Endothelial cell of umbilical vein (primary cell): ENCODE measurements at regions not wholly inside any gene's neighbourhood (a gene's known extent, or its start where the extent isn't known, plus 50 kb on each side); places are given as distances from the start of the nearest gene placed in this dataset.

Source experiments
- BruUV-seq: library from RNA; stranded (reverse); fragments of 400-500 nt; replicated peaks from 2 replicates; lab custom pipeline; 2021; lab: Mats Ljungman, UMichigan
- CTCF ChIA-PET: fragments of 300-600, 350-600 bp; sonication (Branson Sonifier 250); formaldehyde crosslinking; loops from one replicate; lab custom pipeline; 2021; ENCODE audit warnings: antibody characterized with exemption, inconsistent platforms; lab: Charles Lee
- POLR2A ChIA-PET: fragments of 300-600, 350-600 bp; sonication (Branson Sonifier 250); formaldehyde crosslinking; loops from one replicate; lab custom pipeline; 2021; ENCODE audit warnings: antibody characterized with exemption, inconsistent platforms; lab: Charles Lee
- DNase-seq: peaks from one replicate; pipeline ENCODE4 v3.0.0-alpha.2; 2011; ENCODE audit warnings: low read depth, low spot score
- FAIRE-seq: peaks from 2 replicates; lab custom pipeline; 2011; peaks lifted over from hg19 to GRCh38; lab: Jason Lieb, UNC
- H2AFZ ChIP-seq: 2 replicates; pipeline ENCODE4 v1.6.0; 2012; ENCODE audit warnings: low read depth, low read length, control low read depth, inconsistent platforms
- H3K27ac ChIP-seq: 2 replicates; pipeline ENCODE4 v1.5.1; 2011; ENCODE audit warnings: low read depth, mild to moderate bottlenecking, control low read depth, low read length, moderate library complexity; ENCODE audit not compliant: insufficient read depth
- H3K27me3 ChIP-seq, 2 experiments: 2 replicates each; pipeline versions ENCODE4 v1.6.0 to v1.6.1; 2011; ENCODE audit warnings: low read length in 2 of 2, mixed read lengths in 1 of 2; ENCODE audit not compliant: control insufficient read depth in 2 of 2, insufficient read depth in 2 of 2
- H3K36me3 ChIP-seq, 2 experiments: 2 replicates in 1 of 2; 3 replicates in 1 of 2; pipeline ENCODE4 v1.5.1; 2011; ENCODE audit warnings: low read length in 2 of 2, mild to moderate bottlenecking in 1 of 2, moderate library complexity in 1 of 2; ENCODE audit not compliant: control insufficient read depth in 2 of 2, insufficient read depth in 2 of 2; ENCODE audit errors: extremely low read depth in 1 of 2
- H3K4me1 ChIP-seq: 3 replicates; pipeline ENCODE4 v1.5.1; 2011; ENCODE audit warnings: mild to moderate bottlenecking, low read length; ENCODE audit not compliant: control insufficient read depth, insufficient read depth; ENCODE audit errors: extremely low read depth
- H3K4me2 ChIP-seq: 2 replicates; pipeline ENCODE4 v1.6.1; 2011; ENCODE audit warnings: low read length, control low read depth, mixed read lengths; ENCODE audit not compliant: insufficient read depth
- H3K4me3 ChIP-seq, 3 experiments: fragments of 200-600 bp in 1 of 3; sonication (generic), shearing (Covaris generic) in 1 of 3; replicated peaks in 1 of 3; 2 replicates each; pipeline ENCODE4 v1.5.1; 2011 to 2016; ENCODE audit warnings: control low read depth in 3 of 3, low read length in 3 of 3, mild to moderate bottlenecking in 2 of 3, inconsistent platforms in 1 of 3, low read depth in 1 of 3, moderate library complexity in 1 of 3; ENCODE audit not compliant: insufficient read depth in 1 of 3
- H3K79me2 ChIP-seq: 2 replicates; pipeline ENCODE4 v1.6.0; 2012; ENCODE audit warnings: low read length, inconsistent platforms; ENCODE audit not compliant: control insufficient read depth, insufficient read depth
- H3K9ac ChIP-seq: replicated peaks from 2 replicates; pipeline ENCODE3; 2011; ENCODE audit warnings: low read length, control low read depth; ENCODE audit not compliant: insufficient read depth; ENCODE audit errors: extremely low read depth
- H3K9me1 ChIP-seq: replicated peaks from 3 replicates; pipeline ENCODE4 v1.6.0; 2011; ENCODE audit warnings: mild to moderate bottlenecking, low read length; ENCODE audit not compliant: control insufficient read depth, insufficient read depth; ENCODE audit errors: extremely low read depth
- H3K9me3 ChIP-seq: replicated peaks from 2 replicates; pipeline ENCODE4 v1.5.1; 2012; ENCODE audit warnings: low read length, inconsistent platforms; ENCODE audit not compliant: control insufficient read depth, insufficient read depth
- H4K20me1 ChIP-seq: replicated peaks from 2 replicates; pipeline ENCODE3; 2011; ENCODE audit warnings: mild to moderate bottlenecking, low read length; ENCODE audit not compliant: control insufficient read depth, insufficient read depth; ENCODE audit errors: extremely low read depth
- CTCF ChIP-seq, 2 donors: IDR thresholded peaks; 1 replicate in 1 of 2; 2 replicates in 1 of 2; pipeline ENCODE4 v1.5.1; 2011; ENCODE audit warnings: low read length in 2 of 2, mild to moderate bottlenecking in 2 of 2, moderate library complexity in 2 of 2, control low read depth in 1 of 2, inconsistent platforms in 1 of 2, low read depth in 1 of 2; ENCODE audit not compliant: insufficient read depth in 1 of 2; ENCODE audit errors: extremely low read depth in 1 of 2
- EZH2 ChIP-seq: IDR thresholded peaks from 2 replicates; pipeline ENCODE4 v1.6.1; 2012; ENCODE audit warnings: borderline replicate concordance, low read depth, mild to moderate bottlenecking, moderate library complexity, low read length, inconsistent platforms; ENCODE audit not compliant: severe bottlenecking
- FOS ChIP-seq: IDR thresholded peaks from 2 replicates; pipeline ENCODE4 v1.6.1; 2011; ENCODE audit warnings: mild to moderate bottlenecking, low read length, moderate library complexity, borderline replicate concordance; ENCODE audit not compliant: insufficient read depth
- GATA2 ChIP-seq: IDR thresholded peaks from 2 replicates; pipeline ENCODE4 v1.7.0; 2011; ENCODE audit warnings: low read depth, mild to moderate bottlenecking, moderate library complexity, mixed read lengths, low read length; ENCODE audit not compliant: insufficient read length, insufficient read depth
- JUN ChIP-seq: IDR thresholded peaks from 2 replicates; pipeline ENCODE4 v1.6.1; 2011; ENCODE audit warnings: borderline replicate concordance, low read depth; ENCODE audit not compliant: insufficient read length, insufficient read depth
- MAX ChIP-seq: IDR thresholded peaks from 2 replicates; pipeline ENCODE4 v1.6.1; 2011; ENCODE audit not compliant: insufficient read depth, insufficient read length
- MYC ChIP-seq: IDR thresholded peaks from one replicate; pipeline ENCODE4 v1.6.1; 2011; ENCODE audit warnings: mild to moderate bottlenecking, low read depth, low read length
- POLR2A ChIP-seq: IDR thresholded peaks from 2 replicates; pipeline ENCODE4 v1.6.1; 2012; ENCODE audit warnings: low read depth, mild to moderate bottlenecking, control low read depth, low read length
- POLR2AphosphoS5 ChIP-seq: IDR thresholded peaks from 2 replicates; pipeline ENCODE4 v1.6.1; 2012; ENCODE audit warnings: low read depth, mild to moderate bottlenecking, control low read depth, low read length, moderate library complexity; ENCODE audit not compliant: insufficient read depth
- dilution Hi-C: fragments of 300-500 bp; cut with MboI; formaldehyde crosslinking; loops from one replicate; pipeline ENCODE4 v1.15.0; 2019; ENCODE audit warnings: low sequenced_read_pairs; ENCODE audit not compliant: extremely low pct_ligation_motif_present
- intact Hi-C: fragments of 100-400 bp; cut with micrococcal nuclease; formaldehyde crosslinking; loops from one replicate; pipeline ENCODE4 v1.10.0; 2022

DNA sequence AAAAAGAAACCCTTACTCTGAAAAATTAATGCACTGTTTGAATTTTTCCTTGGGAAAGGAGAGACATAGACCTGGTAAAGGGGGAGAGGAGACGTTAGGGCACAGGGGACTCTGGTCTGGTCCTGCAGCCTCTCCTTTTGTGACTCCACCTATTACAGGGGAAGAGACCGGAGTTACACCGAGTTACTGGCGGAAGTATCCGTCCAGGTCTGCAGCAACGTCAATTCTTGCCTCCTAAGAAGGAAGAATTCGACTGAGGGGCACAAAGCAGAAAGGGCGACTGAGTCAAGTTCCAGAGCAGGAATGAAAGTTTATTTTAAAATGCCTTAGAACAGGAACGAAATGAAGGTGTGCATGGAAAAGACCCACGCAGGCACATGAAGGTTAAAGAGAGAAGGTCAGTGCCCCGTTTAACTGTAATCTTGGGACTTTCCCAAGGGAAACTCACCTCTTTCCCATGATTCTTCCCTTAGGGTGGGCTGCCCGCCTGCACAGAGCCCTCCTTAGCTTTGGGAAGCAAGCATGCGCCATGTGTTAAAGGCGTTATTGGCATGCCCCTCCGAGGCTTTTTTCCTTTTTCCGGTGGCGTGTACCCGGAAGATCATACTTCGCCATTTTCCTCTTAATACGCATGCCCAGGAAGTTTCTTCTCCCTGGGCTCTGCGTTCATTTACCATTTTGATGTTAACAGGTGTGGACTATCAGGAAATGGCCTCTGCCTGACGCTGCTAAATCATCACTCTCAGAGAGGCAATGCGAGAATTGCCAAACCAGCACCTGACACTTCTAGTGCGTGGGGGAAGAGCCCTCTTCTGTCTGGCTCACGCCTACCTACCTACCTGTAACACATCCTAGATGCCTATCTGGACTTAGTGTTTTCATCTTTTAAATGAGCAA, 409.6 kb upstream of the PAPPA start:
- H3K4me1 ChIP-seq: no peaks in the 10 kb centered on the region
- no peak for TF ChIP-seq POLR2A
- TF ChIP-seq FOS: no peak
- TF ChIP-seq POLR2AphosphoS5: no peak
- TF ChIP-seq GATA2: no peak
- no peak for TF ChIP-seq CTCF (IDR thresholded peaks at IDR 0.05; ENCODE audit: extremely low read depth in 1 of 2, insufficient read depth in 1 of 2, low read depth in 1 of 2, low read length in 2 of 2)
- no peak for TF ChIP-seq MAX
- TF ChIP-seq MYC: no peak
- no peak for TF ChIP-seq JUN
- TF ChIP-seq EZH2: no peak
- H3K36me3 ChIP-seq: no peaks in the 10 kb centered on the region
- H3K9ac ChIP-seq: no peak overlapping the region
- dilution Hi-C loops (no loop called here), intact Hi-C loops (no loop called here)
- H3K27ac ChIP-seq: no peak overlapping the region
- no peaks in the 10 kb centered on the region for H3K79me2 ChIP-seq
- BruUV-seq: no TSS peak
- H3K4me3 ChIP-seq: no peak overlapping the region
- FAIRE-seq (no peak), DNase-seq (no peak)
- no peaks in the 10 kb centered on the region for H3K9me1 ChIP-seq
- POLR2A ChIA-PET: no interaction called here
- CTCF ChIA-PET: no interaction called here
- no peak overlapping the region for H3K4me2 ChIP-seq
- no peak overlapping the region for H2AFZ ChIP-seq
- no peaks in the 10 kb centered on the region for H4K20me1 ChIP-seq
- H3K9me3 ChIP-seq: peaks cover 2% of the 10 kb centered on the region
- no peaks in the 10 kb centered on the region for H3K27me3 ChIP-seq
